HCT116 (cell line): ENCODE measurements at regions not wholly inside any gene's neighbourhood (a gene's known extent, or its start where the extent isn't known, plus 50 kb on each side); places are given as distances from the start of the nearest gene placed in this dataset.

ENCODE experiments used
- ATAC-seq: fragments of 200-7000 bp; cut with Tn5 transposase; 2 replicates; pipeline ENCODE4 v1.9.1; 2020; ENCODE audit warnings: mild to moderate bottlenecking, moderate library complexity
- BruUV-seq: library from RNA; stranded (reverse); fragments of 400-500 nt; replicated peaks from 2 replicates; lab custom pipeline; 2021; lab: Mats Ljungman, UMichigan
- CTCF ChIA-PET: fragments of 300-600 bp; sonication (Branson Sonifier 250); formaldehyde crosslinking; loops from one replicate; lab custom pipeline; 2021; ENCODE audit warnings: antibody characterized with exemption; lab: Charles Lee
- POLR2A ChIA-PET: fragments of 300-600, 350-600 bp; sonication (Branson Sonifier 250); formaldehyde crosslinking; loops from one replicate; lab custom pipeline; 2021; ENCODE audit warnings: antibody characterized with exemption; lab: Charles Lee
- RAD21 ChIA-PET, 2 experiments: fragments of 300-600 bp; sonication (Branson Sonifier 250); formaldehyde crosslinking; loops; one replicate each; lab custom pipeline; 2023; ENCODE audit warnings: low total read pairs in 2 of 2; ENCODE audit not compliant: uncharacterized antibody in 2 of 2, unreplicated experiment in 2 of 2, low non-redundant PET in 1 of 2; lab: Charles Lee
- DNase-seq: peaks from one replicate; pipeline ENCODE4 v3.0.0-alpha.2; 2010; ENCODE audit warnings: low read depth, low spot score
- H2AFZ ChIP-seq: fragments of 200-600 bp; shearing (Covaris generic), sonication (generic); 2 replicates; pipeline ENCODE4 v1.6.1; 2017; ENCODE audit warnings: low read depth, mixed run types, mixed read lengths, antibody characterized with exemption, low read length; ENCODE audit not compliant: poor library complexity, severe bottlenecking
- H3K27ac ChIP-seq: 2 replicates; pipeline ENCODE4 v1.5.1; 2012; ENCODE audit warnings: low read depth, low read length
- H3K27me3 ChIP-seq: fragments of 200-600 bp; sonication (generic); 2 replicates; pipeline ENCODE4 v1.6.1; 2016; ENCODE audit warnings: mixed run types, low read length, mixed read lengths; ENCODE audit not compliant: insufficient read depth
- H3K36me3 ChIP-seq, 2 experiments: fragments of 200-500 bp in 1 of 2; fragments of 200-600 bp in 1 of 2; sonication (Bioruptor generic) in 1 of 2; sonication (generic) in 1 of 2; 2 replicates each; pipeline versions ENCODE4 v1.5.1 to v1.6.1; 2014 to 2016; ENCODE audit warnings: low read length in 2 of 2, inconsistent platforms in 1 of 2, mixed read lengths in 1 of 2, mixed run types in 1 of 2; ENCODE audit not compliant: insufficient read depth in 2 of 2, control insufficient read depth in 1 of 2
- H3K4me1 ChIP-seq, 2 experiments: fragments of 200-600 bp in 1 of 2; sonication (generic) in 1 of 2; 2 replicates each; pipeline versions ENCODE4 v1.5.1 to v1.6.1; 2012 to 2017; ENCODE audit warnings: low read length in 2 of 2, inconsistent platforms in 1 of 2, mild to moderate bottlenecking in 1 of 2, mixed read lengths in 1 of 2, mixed run types in 1 of 2, moderate library complexity in 1 of 2; ENCODE audit not compliant: insufficient read depth in 2 of 2, control insufficient read depth in 1 of 2
- H3K4me2 ChIP-seq: fragments of 200-600 bp; sonication (generic); 2 replicates; pipeline ENCODE4 v1.6.1; 2017; ENCODE audit warnings: mixed run types, low read length, mixed read lengths
- H3K4me3 ChIP-seq, 2 experiments: fragments of 200-600 bp in 1 of 2; sonication (generic) in 1 of 2; replicated peaks in 1 of 2; 2 replicates each; pipeline ENCODE4 v1.5.1; 2011 to 2016; ENCODE audit warnings: low read length in 2 of 2, control low read depth in 1 of 2, low read depth in 1 of 2, mild to moderate bottlenecking in 1 of 2, mixed read lengths in 1 of 2, mixed run types in 1 of 2
- H3K79me2 ChIP-seq: fragments of 200-600 bp; sonication (generic); 2 replicates; pipeline ENCODE4 v1.6.1; 2017; ENCODE audit warnings: mild to moderate bottlenecking, mixed run types, low read length, moderate library complexity, mixed read lengths; ENCODE audit not compliant: insufficient read depth
- H3K9ac ChIP-seq: fragments of 200-600 bp; sonication (generic); 2 replicates; pipeline ENCODE4 v1.6.1; 2016; ENCODE audit warnings: low read length, mixed read lengths
- H3K9me2 ChIP-seq: fragments of 200-600 bp; sonication (generic), shearing (Covaris generic); 2 replicates; pipeline ENCODE4 v1.6.1; 2017; ENCODE audit warnings: mixed run types, mild to moderate bottlenecking, moderate library complexity; ENCODE audit not compliant: insufficient read depth
- H3K9me3 ChIP-seq, 2 experiments: fragments of 200-500 bp in 1 of 2; fragments of 200-600 bp in 1 of 2; sonication (Bioruptor generic) in 1 of 2; sonication (generic) in 1 of 2; 2 replicates each; pipeline ENCODE4 v1.6.1; 2014 to 2017; ENCODE audit warnings: low read length in 2 of 2, mixed read lengths in 2 of 2, inconsistent platforms in 1 of 2, low read depth in 1 of 2, mild to moderate bottlenecking in 1 of 2, mixed run types in 1 of 2, moderate library complexity in 1 of 2; ENCODE audit not compliant: control insufficient read depth in 1 of 2, insufficient read depth in 1 of 2
- H4K20me1 ChIP-seq: fragments of 200-600 bp; sonication (generic), shearing (Covaris generic); 2 replicates; pipeline ENCODE4 v1.6.1; 2017; ENCODE audit warnings: mixed run types, mild to moderate bottlenecking, moderate library complexity; ENCODE audit not compliant: insufficient read depth
- CBX3 ChIP-seq: IDR thresholded peaks from 2 replicates; pipeline ENCODE4 v1.6.1; 2012; ENCODE audit warnings: low read depth
- ELF1 ChIP-seq: IDR thresholded peaks from 2 replicates; pipeline ENCODE4 v1.6.1; 2012; ENCODE audit warnings: low read depth, borderline replicate concordance
- FOSL1 ChIP-seq: IDR thresholded peaks from 2 replicates; pipeline ENCODE4 v1.6.1; 2012; ENCODE audit warnings: low read depth
- JUND ChIP-seq: IDR thresholded peaks from 2 replicates; pipeline ENCODE4 v1.6.1; 2012
- POLR2A ChIP-seq: IDR thresholded peaks from 2 replicates; pipeline ENCODE4 v1.7.0; 2011; ENCODE audit warnings: borderline replicate concordance; ENCODE audit not compliant: insufficient read depth, insufficient read length; ENCODE audit errors: extremely low read depth
- REST ChIP-seq: IDR thresholded peaks from 2 replicates; pipeline ENCODE4 v1.6.1; 2012; ENCODE audit warnings: low read depth
- SIN3A ChIP-seq: IDR thresholded peaks from 2 replicates; pipeline ENCODE4 v1.6.1; 2012; ENCODE audit warnings: low read depth
- ZNF274 ChIP-seq: fragments of 200-500 bp; sonication (Bioruptor generic); IDR thresholded peaks from 2 replicates; pipeline ENCODE4 v1.6.1; 2014; ENCODE audit warnings: mild to moderate bottlenecking, low read depth, low read length, inconsistent platforms
- intact Hi-C: fragments of 100-400 bp; cut with micrococcal nuclease; formaldehyde crosslinking; loops from 2 replicates; pipeline ENCODE4 v1.10.0; 2022
- TF ChIP-seq, protein P1 (sequence below): IDR thresholded peaks from 2 replicates; pipeline ENCODE4 v1.6.1; 2012
- TF ChIP-seq, protein P2 (sequence below): IDR thresholded peaks from 2 replicates; pipeline ENCODE4 v1.6.1; 2012

GRCh38 chr5:57626703-57627102, 144.1 kb upstream of the ACTBL2 start:
- no TSS peak for BruUV-seq
- CTCF ChIA-PET, result interaction anchor here (1.4 kb wide), 1 partner anchor 24 kb away, joined by 5 read pairs; no protein-coding TSS in a partner anchor

More at GRCh38 chr5:57626703-57627102, 144.1 kb upstream of the ACTBL2 start:
- no peaks in the 10 kb centered on the region for H4K20me1 ChIP-seq
- H3K9ac ChIP-seq, result no peak overlapping the region
- H2AFZ ChIP-seq, result no peak overlapping the region
- POLR2A ChIA-PET, result no interaction called here
- H3K27ac ChIP-seq, result no peak overlapping the region
- RAD21 ChIA-PET, result no interaction called here
- no peak for TF ChIP-seq POLR2A
- no peak for TF ChIP-seq ELF1
- TF ChIP-seq, protein P1, sequence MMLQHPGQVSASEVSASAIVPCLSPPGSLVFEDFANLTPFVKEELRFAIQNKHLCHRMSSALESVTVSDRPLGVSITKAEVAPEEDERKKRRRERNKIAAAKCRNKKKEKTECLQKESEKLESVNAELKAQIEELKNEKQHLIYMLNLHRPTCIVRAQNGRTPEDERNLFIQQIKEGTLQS, result no peak
- no peak for TF ChIP-seq FOSL1
- no peak for TF ChIP-seq JUND
- no peak for TF ChIP-seq REST
- TF ChIP-seq SIN3A, result no peak
- TF ChIP-seq, protein P2, sequence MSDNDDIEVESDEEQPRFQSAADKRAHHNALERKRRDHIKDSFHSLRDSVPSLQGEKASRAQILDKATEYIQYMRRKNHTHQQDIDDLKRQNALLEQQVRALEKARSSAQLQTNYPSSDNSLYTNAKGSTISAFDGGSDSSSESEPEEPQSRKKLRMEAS, result no peak
- TF ChIP-seq CBX3, result no peak
- no peak for TF ChIP-seq ZNF274
- no peaks in the 10 kb centered on the region for H3K9me2 ChIP-seq
- H3K79me2 ChIP-seq, result no peaks in the 10 kb centered on the region
- no peak overlapping the region for H3K4me3 ChIP-seq
- no peaks in the 10 kb centered on the region for H3K4me1 ChIP-seq
- DNase-seq (no peak), ATAC-seq (no peak)
- no peaks in the 10 kb centered on the region for H3K27me3 ChIP-seq
- H3K9me3 ChIP-seq, result no peaks in the 10 kb centered on the region
- H3K4me2 ChIP-seq, result no peak overlapping the region
- intact Hi-C loops, result no loop called here
- H3K36me3 ChIP-seq, result no peaks in the 10 kb centered on the region
